GM19397 (cell line): ENCODE measurements at regions not wholly inside any gene's neighbourhood (a gene's known extent, or its start where the extent isn't known, plus 50 kb on each side); places are given as distances from the start of the nearest gene placed in this dataset.

Experiments
- ATAC-seq: cut with Tn5 transposase; IDR thresholded peaks from one replicate; pipeline ENCODE4 v1.9.1; 2021; ENCODE audit warnings: mild to moderate bottlenecking, moderate library complexity; ENCODE audit not compliant: unreplicated experiment

- no peak for ATAC-seq
Observed at GRCh38 chrX:15985937-15986336, 131.3 kb upstream of the AP1S2 start.

GRCh38 chrX:15983034-15983433 is 128.4 kb upstream of the AP1S2 start:
- no peak for ATAC-seq

GRCh38 chrX:15977644-15978043 is 123.0 kb upstream of the AP1S2 start:
- no peak for ATAC-seq

DNA sequence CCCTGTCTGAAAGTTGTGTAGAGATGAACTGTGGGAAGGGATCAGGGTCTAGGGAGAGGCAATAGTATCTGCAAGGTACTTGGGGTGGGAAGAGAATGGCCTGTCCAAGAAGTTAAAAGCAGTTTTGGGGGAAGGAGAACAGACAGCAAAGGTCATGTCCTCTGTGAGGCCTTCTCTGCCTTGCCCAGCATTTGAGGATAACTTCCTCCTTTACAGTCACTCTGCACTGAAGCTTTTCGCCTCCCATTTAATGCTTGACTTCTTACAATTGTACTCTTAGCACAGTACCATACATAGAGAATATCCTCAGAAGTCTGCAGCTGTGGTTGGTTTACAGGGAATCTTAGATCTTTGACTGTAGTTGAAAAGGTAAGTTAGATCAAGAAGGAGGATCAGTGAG is 121.8 kb upstream of the AP1S2 start:
- ATAC-seq = no peak

DNA sequence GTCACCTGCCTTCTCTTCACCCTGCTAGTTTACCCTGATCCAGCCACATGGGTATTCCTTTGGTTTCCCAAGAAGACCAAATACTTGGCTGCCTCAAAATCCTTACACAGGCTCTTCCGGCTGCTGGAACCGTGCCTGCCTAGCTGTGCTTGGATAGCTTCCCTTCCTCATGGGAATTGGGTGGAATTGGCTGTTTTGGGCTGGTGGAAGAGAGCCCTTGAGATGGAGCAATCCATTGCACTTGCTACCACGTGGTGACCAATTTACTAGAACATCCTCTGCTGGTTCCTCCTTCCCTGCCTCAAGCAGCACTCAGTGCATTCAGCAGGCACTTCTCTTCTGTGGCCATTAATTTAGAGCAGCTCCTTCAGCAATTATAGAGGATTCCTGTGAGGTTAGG is 119.3 kb upstream of the AP1S2 start:
- no peak for ATAC-seq

GRCh38 chrX:15973299-15973698 is 118.7 kb upstream of the AP1S2 start:
- no peak for ATAC-seq

GRCh38 chrX:15971696-15972095 is 117.1 kb upstream of the AP1S2 start:
- ATAC-seq = no peak

GRCh38 chrX:15963858-15964257 is 109.2 kb upstream of the AP1S2 start:
- no peak for ATAC-seq

GRCh38 chrX:15960237-15960636 is 105.6 kb upstream of the AP1S2 start:
- ATAC-seq = no peak

GRCh38 chrX:15956681-15957080 is 102.1 kb upstream of the AP1S2 start:
- no peak for ATAC-seq

- no peak for ATAC-seq
Observed at GRCh38 chrX:15953801-15954200, 99.2 kb upstream of the AP1S2 start.

DNA sequence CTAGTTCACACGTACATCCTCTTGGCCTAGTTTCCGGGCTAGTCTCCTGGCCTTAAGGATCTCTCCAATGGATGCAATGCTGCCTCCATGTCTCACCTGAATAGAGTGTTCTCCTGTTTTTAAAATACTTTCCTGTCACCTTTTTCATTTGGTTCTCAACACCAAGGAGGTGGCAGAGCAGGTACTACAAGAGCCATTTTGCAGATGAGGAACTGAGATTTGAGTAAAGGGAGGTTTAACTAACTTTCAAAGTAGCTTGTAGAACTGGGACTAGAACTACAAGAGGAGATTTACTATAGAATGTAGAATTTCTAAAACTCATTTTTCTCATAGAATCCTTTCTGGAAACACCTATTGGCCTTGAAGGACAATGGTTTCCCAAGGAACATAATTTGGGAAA is 97.6 kb upstream of the AP1S2 start:
- ATAC-seq = no peak

- ATAC-seq = no peak
Observed at GRCh38 chrX:15948318-15948660, 93.7 kb upstream of the AP1S2 start.

DNA sequence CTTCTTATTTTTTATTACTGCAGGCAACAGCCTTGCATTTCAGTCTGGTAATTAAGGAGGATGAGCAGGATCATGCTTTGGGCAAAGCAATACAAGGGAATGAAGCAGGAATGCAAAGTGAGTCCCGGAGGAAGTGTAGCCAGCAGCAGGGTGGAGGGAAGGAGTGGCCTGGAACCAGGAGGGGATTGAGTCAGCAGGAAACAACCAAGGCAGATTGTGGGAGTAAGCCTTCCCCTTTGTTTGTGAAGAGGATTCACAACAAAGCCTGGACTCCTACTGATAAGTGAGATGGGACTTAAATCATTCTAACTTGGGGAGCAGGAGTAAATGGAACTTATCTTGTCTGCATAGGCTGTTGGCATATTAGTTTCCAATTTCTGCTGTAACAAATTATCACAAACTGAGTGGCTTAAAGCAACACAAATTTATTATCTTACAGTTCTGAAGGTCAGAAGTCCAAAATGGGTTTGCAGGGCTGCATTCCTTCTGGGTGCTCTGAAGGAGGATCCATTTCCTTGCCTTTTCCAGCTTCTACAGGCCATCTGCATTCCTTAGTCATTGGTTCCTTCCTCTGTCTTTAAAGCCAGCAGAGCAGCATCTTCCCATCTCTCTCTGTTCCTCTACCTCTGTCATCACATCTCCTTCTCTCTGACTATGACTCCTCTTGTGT is 93.2 kb upstream of the AP1S2 start:
- ATAC-seq = no peak

GRCh38 chrX:15946783-15947580 is 92.4 kb upstream of the AP1S2 start:
- ATAC-seq = no peak

GRCh38 chrX:15943391-15943790 is 88.8 kb upstream of the AP1S2 start:
- no peak for ATAC-seq

DNA sequence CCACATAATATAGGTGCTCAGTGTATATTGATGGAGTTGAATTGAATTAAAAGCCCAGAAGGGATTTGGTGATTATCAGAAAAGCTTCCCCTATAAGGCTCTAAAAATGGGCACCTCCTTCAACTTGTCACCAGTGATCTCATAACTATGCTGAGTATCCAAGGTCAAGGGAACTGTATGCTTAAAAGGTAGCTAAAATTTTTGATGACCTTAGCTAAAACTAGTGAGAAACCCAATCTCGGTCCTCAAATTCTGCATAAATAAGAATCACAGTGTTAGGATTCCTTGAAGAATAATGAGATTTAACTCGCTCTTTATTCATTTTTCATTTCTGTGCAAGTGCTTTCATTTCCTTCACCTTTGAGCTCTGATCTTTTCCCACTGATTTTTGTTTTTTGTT is 87.7 kb upstream of the AP1S2 start:
- ATAC-seq = no peak

DNA sequence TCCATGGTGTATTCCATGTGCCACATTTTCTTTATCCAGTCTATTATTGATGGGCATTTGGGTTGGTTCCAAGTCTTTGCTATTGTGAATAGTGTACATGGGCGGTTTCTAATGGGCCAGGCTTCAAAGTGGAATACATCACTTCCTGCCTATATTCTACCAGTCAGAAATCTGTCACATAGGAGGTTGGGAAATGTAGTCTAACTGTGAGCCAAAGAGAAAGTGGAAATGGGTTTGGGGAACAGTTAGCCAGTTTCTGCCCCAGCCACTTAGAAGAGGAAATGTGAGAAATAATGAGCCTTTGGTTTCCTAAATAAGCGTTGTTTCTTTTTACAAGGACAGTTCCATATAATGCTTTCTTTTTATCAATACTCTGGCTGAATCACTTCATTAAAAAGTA is 85.1 kb upstream of the AP1S2 start:
- no peak for ATAC-seq

- no peak for ATAC-seq
Observed at GRCh38 chrX:15938072-15938471, 83.5 kb upstream of the AP1S2 start.

DNA sequence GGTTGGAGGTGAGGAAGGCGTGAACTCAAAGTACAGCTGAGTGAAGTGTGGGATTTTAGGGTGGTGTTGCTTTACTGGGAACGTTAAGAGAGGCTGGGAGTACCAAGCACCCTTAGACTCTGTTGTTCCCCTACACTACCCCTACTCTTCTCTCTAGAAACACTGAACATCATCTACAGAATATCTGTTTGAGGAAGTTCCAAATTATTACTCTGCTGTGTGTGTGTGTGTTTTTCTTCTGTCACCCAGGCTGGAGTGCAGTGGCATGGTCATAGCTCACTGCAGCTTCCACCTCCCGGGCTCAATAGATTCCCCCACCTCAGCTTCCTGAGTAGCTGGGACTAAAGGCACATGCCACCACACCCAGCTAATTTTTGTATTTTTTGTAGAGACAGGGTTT is 76.7 kb upstream of the AP1S2 start:
- no peak for ATAC-seq

DNA sequence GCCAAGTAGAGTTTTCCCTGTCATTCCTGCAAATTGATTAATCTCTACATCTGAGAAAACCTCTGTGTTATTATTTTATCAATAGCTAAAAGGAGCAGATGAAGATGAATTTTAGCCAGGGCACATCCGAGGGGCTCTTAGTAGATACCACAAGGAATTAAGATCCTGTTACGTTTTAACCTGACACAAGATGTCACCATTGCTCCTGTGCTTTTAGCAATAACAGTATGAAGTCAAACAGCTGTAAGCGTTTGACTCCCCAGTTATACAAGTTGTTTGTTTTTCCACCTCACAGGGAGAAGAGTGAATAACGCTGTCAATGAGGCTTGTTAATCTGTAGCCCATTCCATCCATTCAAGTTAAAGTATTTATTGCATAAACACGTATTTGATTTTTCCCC is 76.0 kb upstream of the AP1S2 start:
- no peak for ATAC-seq

DNA sequence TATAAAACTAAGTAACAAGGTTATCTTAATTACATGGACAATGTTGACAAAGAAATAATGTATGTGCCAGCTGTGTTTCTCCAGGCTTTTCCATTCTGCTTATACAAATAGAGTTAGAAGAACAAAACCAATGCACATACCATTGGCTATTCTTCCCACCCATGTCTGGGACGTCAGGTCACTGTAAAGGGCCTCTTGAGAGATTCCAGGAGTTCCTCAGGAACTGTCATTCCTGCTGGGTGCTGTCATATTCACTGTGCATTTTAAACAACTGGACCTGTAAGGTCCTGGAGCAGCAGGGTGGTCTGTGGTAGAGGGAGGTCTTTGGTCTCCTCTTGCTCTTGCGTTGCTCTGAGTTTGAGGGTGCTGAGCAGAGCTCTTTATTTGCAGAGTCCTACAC is 74.6 kb upstream of the AP1S2 start:
- ATAC-seq = no peak

DNA sequence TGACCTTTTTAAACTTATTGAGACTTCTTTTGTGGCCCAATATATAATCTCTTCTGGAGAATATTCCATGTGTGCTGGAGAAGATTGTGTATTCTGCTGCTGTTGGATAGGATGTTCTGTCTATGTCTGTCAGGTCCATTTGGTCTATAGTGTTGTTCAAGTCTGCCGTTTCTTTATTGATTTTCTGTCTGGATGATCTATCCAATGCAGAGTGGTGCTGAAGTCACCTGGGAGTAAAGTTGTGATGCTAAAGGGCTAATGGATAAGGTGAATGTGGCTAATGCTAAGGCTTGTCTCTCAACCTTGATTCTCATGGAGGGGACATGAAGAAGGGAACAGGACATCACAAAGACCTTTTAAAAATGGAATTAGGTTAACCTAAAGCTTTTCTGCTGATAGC is 72.0 kb upstream of the AP1S2 start:
- no peak for ATAC-seq
